NCI-H146 (cell line): ENCODE measurements at regions not wholly inside any gene's neighbourhood (a gene's known extent, or its start where the extent isn't known, plus 50 kb on each side); places are given as distances from the start of the nearest gene placed in this dataset.
"Not testable (repeated sequence)": the region's sequence is repeated elsewhere in the genome, so short reads cannot be mapped to it uniquely, and the experiment has no call there.

Experiments
- DNase-seq: peaks from one replicate; lab custom pipeline; 2025; lab: John Stamatoyannopoulos, UW

DNA sequence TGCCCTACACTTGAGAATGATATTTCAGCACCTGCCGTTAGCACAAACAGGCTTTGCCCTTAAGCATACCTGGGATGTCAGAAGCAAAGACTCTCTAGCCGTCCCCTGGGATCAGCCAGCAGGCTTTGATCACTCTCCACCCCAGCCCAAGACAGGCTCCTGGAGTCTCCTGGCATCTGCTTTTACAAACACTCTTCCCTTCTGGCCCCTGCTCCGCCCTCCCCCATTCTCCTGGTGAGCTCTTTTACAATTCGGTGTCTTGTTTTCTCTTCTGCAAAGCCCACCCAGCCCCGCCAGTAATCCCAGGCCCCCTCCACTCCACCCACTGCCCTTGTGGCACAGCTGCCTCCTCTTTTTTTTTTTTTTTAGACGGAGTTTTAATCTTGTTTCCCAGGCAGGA lies 50.4 kb downstream of the KATNIP start:
- no peak for DNase-seq

DNA sequence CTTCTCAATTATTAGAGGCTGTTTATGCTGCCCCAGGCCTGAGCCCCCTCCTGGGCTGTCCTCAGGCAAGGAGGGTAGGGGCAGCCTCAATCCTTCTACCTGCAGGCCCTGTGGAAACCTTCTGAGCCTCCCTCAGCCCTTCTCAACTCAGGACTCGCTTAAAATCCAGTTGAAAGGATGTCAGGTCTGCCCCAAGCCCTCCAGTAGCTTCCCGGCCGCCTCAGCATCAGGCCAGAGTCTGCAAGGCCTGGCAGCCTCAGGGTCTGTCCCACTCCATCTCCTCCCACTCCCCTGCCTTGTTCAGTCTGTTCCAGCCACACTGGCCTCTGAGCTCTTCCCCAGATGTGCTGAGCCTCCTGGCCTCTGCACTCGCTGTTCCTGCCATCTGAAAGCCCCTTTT lies 52.2 kb downstream of the KATNIP start:
- DNase-seq, result no peak

DNA sequence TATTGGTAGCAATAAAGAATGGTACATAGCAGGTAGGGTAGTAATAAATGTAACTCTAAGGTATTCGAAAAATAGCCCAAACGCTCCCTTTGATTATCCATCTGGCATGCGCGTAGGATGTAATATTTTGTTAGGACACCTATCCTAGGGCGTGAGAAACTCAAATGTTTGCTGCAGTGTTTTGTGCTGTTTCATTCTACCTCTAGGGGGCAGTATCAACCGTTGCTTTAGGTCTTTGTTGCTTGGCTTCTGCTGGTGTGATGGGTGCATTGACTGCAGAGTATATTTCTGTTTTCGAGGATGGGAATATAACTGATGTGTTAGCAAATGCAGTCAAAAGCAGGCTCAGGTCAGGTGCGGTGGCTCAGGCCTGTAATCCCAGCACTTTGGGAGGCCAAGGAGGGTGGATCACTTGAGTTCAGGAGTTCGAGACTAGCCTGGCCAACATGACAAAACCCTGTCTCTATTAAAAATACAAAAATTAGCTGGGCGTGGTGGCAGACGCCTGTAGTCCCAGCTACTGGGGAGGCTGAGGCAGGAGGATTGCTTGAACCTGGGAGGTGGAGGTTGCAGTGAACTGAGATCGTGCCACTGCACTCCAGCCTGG lies 55.7 kb downstream of the KATNIP start:
- peak; percentile 37 for DNase-seq

DNA sequence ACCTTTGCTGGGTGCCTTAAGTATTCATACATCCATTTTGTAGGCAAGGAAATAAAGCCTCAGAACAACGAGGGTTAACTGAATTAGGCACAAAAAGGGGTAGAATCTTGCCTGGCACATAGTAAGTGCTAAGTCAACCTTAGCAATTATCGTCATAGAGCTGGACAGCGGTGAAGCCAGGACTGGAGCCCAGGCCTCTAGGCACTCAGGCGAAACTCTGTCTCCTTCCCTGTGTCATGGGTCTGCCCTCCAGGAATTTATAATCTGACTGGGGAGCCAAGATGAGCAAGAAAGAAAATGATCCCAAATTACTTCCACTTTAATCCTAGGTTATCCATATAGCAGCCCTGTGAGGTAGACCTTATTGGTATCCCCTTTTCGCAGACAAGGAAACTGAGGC lies 61.4 kb downstream of the KATNIP start:
- no peak for DNase-seq

GRCh38 chr16:27613238-27613791 lies 63.4 kb downstream of the KATNIP start:
- no peak for DNase-seq

DNA sequence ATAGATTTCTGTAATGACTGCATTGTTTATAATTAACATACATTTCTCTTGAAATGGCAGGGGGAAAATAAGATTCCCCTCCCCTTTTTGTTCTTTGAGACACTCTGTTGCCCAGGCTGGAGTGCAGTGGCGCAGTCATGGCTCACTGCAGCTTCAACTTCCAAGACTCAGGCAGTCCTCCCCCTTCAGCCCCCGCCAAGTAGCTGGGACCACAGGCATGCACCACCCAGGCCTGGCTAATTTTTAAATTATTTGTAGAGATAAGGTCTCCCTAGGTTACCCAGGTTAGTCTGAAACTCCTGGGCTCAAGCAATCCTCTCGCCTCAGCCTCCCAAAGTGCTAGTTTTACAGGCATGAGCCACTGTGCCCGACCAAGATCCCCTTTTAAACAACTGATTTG lies 67.7 kb downstream of the KATNIP start:
- DNase-seq, result no peak

GRCh38 chr16:27618165-27618564 lies 68.2 kb downstream of the KATNIP start:
- no peak for DNase-seq

DNA sequence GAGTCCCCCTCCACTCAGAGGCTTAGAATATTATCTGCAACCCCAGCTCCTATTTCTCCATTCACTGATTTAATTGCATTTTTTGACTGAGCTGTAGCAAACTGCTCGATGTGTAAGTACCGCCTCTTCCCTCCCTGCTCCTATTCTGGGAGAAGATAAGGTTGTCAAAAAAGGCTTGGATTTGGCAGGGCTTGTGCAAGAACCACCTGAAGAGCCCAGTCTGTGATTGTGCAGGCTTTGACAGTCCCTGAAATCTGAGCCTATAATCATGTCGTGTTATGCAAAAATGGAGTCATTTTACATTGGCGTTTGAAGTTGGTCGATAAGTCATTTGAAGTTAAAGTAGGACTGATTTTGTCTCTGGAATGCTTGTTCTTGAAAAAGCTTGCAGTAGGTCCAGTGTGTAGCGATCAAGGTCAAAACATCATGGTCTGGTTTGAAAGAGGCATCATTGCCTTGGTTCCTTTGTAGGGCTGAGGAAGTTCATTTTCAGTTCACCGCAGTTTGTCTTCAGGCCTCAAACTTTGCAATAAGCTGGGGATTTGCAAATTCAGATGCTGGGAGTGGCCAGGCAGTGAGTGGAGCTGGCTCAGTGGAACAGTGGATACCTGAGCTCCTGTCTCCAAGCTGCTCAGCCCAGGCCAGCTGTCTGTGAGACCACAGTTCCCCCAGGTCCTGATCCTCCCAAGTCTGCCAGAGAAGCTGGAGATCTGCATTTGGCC lies 68.8 kb downstream of the KATNIP start:
- no peak for DNase-seq

- no peak for DNase-seq
Measured at GRCh38 chr16:27620541-27620940, 70.6 kb downstream of the KATNIP start.

DNA sequence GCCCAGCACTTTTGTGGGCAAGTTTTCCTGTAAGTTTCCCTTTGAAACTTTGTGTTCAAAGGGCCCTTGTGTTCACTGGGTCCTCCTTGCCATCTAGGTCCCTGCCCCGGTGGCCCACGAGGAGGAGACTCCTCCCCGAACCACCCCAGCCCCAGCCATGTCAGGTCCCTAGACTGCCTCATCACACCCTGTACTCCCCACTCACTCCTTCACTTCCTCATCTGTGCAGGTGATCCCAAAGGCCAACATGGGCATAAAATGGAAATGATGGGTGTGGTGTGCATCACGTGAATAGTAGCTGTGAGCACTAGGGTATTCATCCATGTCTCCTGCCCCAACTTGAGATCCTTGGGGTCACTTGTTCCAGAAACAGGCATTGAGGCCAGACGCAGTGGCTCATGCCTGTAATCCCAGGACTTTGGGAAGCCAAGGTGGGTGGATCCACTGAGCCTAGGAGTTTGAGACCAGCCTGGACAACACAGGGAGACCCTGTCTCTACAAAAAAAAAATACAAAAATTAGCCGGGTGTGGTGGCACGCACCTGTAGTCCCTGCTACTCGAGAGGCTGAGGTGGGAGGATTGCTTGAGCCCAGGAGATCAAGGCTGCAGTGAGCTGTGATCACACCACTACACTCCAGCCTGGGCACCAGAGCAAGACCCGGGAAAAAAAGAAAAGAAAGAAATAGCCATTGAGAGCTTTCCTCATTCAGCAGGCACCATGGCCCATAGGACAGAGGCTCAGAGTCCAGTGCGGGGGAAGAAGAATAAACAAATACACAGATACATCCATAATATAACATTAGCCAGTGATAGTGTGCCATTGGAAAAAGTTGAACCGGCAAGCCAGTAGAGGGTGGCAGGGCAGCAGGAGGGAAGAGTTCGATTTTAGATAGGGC lies 74.5 kb downstream of the KATNIP start:
- DNase-seq, result no peak

DNA sequence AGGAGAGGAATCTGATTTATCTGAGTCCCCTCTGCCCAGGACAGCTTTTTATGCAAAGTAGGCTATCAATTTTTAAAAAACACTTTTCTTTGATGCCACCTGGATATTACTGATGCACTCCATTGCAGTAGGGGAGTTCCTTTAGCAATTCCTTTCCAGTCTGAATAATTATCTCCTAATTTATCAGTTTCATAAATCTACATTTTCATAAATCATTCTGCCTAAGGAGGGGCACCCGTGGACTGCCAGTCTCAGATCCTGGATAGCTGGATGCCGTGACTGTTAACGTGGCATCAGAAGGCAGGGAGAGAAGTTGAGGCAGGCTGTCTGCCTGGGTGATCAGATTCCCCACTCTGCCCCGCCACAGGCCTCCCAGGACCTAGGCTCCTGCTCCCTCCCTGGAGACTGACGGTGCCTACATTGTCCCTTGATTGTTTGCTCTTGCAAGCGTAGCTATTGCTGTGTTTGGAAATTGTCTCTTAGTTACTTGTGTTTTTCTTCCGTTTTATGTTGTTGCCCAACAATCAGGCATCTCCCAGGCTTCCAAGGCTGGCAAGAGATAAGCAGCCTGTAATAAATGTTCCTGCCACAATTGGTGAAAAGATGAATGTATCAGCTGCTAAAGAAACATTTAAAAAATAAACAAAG lies 75.2 kb downstream of the KATNIP start:
- DNase-seq, result no peak

GRCh38 chr16:27627136-27627535 lies 77.2 kb downstream of the KATNIP start:
- DNase-seq, result no peak

DNA sequence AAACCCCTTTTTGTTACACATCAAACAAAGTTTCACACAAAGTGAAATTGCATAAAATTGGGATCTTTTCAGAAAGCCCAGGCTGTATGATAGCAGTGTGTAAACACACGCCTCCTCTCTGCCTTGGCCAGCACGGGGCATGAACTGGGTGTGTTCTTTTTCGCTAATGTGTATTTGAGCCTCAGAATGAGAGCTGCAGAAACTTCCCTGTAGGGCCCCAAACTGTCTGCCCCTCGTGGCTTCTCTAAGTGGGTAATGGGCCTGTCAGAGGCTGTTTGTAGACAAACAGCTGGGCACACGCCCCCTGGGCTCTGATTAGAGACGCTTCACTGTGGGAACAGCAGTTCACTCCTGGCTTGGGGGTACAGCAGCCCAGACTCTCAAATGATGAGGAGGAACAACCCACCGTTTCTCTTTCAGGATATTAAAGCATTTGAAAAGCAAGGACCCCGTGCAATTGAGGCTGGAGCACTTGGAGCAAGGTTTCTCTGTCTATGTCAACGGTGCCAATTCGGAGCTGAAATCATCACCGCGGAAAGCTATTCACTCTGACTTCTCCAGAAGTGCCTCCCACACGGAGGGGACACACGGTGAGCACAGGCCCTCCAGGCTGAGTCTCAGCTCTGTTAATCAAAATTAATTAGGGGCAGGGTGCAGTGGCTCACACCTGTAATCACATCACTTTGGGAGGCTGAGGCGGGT lies 78.4 kb downstream of the KATNIP start:
- DNase-seq, result peak; percentile 44

DNA sequence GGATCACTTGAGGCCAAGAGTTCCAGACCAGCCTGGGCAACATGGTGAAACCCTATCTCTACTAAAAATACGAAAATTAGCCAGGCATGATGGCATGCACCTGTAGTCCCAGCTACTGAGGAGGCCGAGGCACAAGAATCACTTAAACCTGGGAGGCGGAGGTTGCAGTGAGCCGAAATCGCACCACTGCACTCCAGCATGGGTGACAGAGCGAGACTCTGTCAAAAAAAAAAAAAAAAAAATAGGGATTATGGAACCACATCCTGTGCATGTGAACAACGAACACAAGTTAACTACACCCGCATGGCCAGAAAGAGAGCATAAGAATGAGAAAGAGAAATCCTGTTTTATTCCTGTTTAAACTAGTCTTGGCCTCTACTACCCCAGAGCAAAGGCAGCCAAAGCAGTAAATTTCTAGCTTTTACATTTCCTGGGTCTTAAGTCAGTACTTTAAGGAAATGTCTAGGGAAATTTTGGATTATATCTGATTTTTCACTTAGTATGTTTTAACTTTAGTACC lies 79.1 kb downstream of the KATNIP start:
- not testable (repeated sequence) for DNase-seq

DNA sequence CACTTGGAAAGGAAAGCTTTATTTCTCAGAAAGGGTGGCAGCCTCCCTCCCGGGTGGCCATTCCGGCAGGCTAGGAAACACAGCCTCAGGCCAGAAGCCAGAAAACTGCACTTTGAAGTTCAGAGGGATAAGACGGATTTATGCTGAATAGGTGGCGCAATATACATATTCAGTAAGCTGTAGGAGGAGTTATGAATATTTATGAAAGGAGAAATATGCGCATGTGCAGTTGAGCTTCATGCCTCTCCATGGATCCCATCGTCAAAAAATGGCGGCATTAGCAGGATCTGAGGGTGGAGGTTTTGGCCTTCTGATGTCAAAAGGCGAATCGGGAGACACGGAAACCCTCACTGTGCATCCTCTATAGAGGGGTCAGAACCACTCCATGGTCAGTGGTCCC lies 82.3 kb downstream of the KATNIP start:
- DNase-seq, result no peak

DNA sequence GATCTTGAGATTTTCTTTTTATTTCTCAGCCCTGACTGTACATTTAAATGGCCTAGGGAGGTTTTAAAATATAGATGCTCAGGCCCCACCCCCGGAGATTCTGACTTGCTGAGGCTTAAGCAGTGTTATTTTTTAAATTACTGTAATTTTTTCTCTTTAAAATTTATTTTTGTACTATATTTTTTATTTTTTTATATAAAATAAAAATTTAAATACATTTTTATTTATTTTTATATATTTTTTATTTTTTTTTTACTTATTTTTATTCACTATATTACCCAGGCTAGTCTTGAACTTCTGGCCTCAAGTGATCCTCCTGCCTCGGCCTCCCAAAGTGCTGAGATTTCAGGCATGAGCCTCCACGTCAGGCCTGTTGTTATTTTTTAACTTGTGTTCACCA lies 83.3 kb downstream of the KATNIP start:
- DNase-seq, result no peak

DNA sequence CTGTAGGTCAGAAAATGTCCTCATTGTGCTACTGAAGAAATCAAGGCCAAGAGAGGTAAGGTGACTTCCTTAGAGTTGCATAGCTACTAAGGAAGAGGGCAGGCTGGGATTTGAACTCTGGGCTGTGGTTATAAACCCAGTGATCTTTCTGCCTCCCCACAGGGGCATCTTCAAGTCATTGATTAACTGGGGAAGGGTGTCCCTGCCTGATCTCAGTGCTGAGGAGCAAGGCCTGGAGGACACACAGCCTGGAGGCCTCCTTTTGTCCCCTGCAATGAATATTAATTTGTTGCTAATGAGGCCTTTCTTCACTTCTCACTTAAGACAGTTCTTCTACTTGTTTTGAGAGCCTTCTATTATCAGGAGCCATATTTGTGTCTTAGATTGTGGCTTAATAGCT lies 83.8 kb downstream of the KATNIP start:
- DNase-seq, result no peak

- DNase-seq, result no peak
Measured at GRCh38 chr16:27634779-27635178, 84.8 kb downstream of the KATNIP start.

- DNase-seq, result no peak
Measured at GRCh38 chr16:27636453-27637240, 86.7 kb downstream of the KATNIP start.

DNA sequence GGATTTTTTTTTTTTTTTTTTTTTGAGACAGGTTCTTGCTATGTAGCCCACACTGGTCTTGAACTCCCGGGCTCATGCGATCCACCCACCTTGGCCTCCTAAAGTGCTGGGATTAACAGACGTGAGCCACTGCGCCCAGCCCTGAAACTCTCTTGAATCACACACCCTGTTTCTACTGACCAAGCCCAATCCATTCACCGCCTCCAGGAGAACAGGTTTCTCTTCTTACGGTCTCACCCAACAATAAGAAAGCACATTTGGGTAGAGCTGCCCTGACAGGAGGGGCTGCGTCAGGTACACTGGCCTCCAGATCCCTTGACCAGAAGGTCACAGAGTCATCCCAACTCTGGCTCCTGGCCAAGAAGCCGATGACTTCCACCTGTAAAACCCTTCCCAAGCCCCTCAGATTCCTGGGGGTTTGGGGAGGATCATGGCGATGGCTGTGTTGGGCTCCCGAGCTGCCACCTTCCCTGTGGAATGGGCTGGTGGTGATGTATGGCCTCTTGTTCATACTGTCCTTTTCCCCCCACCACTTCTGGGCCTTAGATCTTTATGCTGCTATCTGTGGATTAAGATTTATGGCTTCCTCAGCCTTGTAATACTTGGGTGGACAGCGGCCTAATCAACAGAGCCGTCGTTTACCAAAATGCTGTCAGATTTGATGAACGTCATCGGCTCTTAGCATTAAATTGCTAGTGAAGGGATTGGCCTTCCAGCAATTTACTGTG lies 89.1 kb downstream of the KATNIP start:
- no peak for DNase-seq
